HUES6 (cell line): ENCODE measurements at regions not wholly inside any gene's neighbourhood (a gene's known extent, or its start where the extent isn't known, plus 50 kb on each side); places are given as distances from the start of the nearest gene placed in this dataset.

Experiments
- H3K27ac ChIP-seq: 2 replicates; pipeline ENCODE4 v1.7.0; 2013; ENCODE audit warnings: low read depth, mild to moderate bottlenecking, low read length, inconsistent platforms
- H3K27me3 ChIP-seq: 2 replicates; pipeline ENCODE4 v1.6.1; 2013; ENCODE audit warnings: low read length; ENCODE audit not compliant: control insufficient read depth, insufficient read depth
- H3K36me3 ChIP-seq: 2 replicates; pipeline ENCODE4 v1.6.1; 2013; ENCODE audit warnings: low read length; ENCODE audit not compliant: control insufficient read depth, insufficient read depth
- H3K4me1 ChIP-seq: 2 replicates; pipeline ENCODE4 v1.6.1; 2013; ENCODE audit warnings: low read length; ENCODE audit not compliant: control insufficient read depth, insufficient read depth
- H3K4me3 ChIP-seq: 2 replicates; pipeline ENCODE4 v1.5.1; 2013; ENCODE audit warnings: low read depth, low read length
- H3K9ac ChIP-seq: one replicate; pipeline ENCODE4 v1.6.1; 2013; ENCODE audit warnings: mild to moderate bottlenecking, low read length
- H3K9me3 ChIP-seq: 2 replicates; pipeline ENCODE4 v1.6.1; 2013; ENCODE audit warnings: low read depth, low read length; ENCODE audit not compliant: control insufficient read depth, insufficient read depth

- no peak overlapping the region for H3K27ac ChIP-seq
- no peaks in the 10 kb centered on the region for H3K36me3 ChIP-seq
- H3K27me3 ChIP-seq: no peaks in the 10 kb centered on the region
- no peak overlapping the region for H3K9ac ChIP-seq
- no peaks in the 10 kb centered on the region for H3K4me1 ChIP-seq
- no peaks in the 10 kb centered on the region for H3K9me3 ChIP-seq
- no peak overlapping the region for H3K4me3 ChIP-seq
Measured at GRCh38 chr2:164141271-164141670, 405.5 kb upstream of the FIGN start.

- Histone ChIP-seq H3K4me3 (no peak overlapping the region), H3K9me3 (no peaks in the 10 kb centered on the region), H3K4me1 (no peaks in the 10 kb centered on the region), H3K27me3 (no peaks in the 10 kb centered on the region), H3K9ac (no peak overlapping the region), H3K36me3 (no peaks in the 10 kb centered on the region), H3K27ac (no peak overlapping the region)
Measured at GRCh38 chr2:164138750-164139149, 402.9 kb upstream of the FIGN start.

GRCh38 chr2:164134336-164134735 lies 398.5 kb upstream of the FIGN start:
- Histone ChIP-seq H3K9me3 (no peaks in the 10 kb centered on the region), H3K27me3 (no peaks in the 10 kb centered on the region), H3K27ac (no peak overlapping the region), H3K9ac (no peak overlapping the region), H3K4me1 (no peaks in the 10 kb centered on the region), H3K36me3 (no peaks in the 10 kb centered on the region), H3K4me3 (no peak overlapping the region)

GRCh38 chr2:164127971-164128527 lies 392.2 kb upstream of the FIGN start:
- Histone ChIP-seq H3K9me3 (no peaks in the 10 kb centered on the region), H3K27ac (no peak overlapping the region), H3K27me3 (no peaks in the 10 kb centered on the region), H3K9ac (no peak overlapping the region), H3K36me3 (no peaks in the 10 kb centered on the region), H3K4me1 (no peaks in the 10 kb centered on the region), H3K4me3 (no peak overlapping the region)

GRCh38 chr2:164126960-164127660 lies 391.3 kb upstream of the FIGN start:
- Histone ChIP-seq H3K27ac (no peak overlapping the region), H3K27me3 (no peaks in the 10 kb centered on the region), H3K9me3 (no peaks in the 10 kb centered on the region), H3K4me1 (no peaks in the 10 kb centered on the region), H3K36me3 (no peaks in the 10 kb centered on the region), H3K4me3 (no peak overlapping the region), H3K9ac (no peak overlapping the region)

- H3K4me3 ChIP-seq: no peak overlapping the region
- H3K4me1 ChIP-seq: no peaks in the 10 kb centered on the region
- H3K27me3 ChIP-seq: no peaks in the 10 kb centered on the region
Measured at GRCh38 chr2:164115806-164116205, 380.0 kb upstream of the FIGN start.

GRCh38 chr2:164114937-164115336 lies 379.1 kb upstream of the FIGN start:
- H3K4me1 ChIP-seq: no peaks in the 10 kb centered on the region
- no peak overlapping the region for H3K4me3 ChIP-seq
- no peaks in the 10 kb centered on the region for H3K36me3 ChIP-seq

More at GRCh38 chr2:164115806-164116205, 380.0 kb upstream of the FIGN start:
- Histone ChIP-seq H3K9me3 (no peaks in the 10 kb centered on the region), H3K36me3 (no peaks in the 10 kb centered on the region), H3K9ac (no peak overlapping the region), H3K27ac (no peak overlapping the region)

GRCh38 chr2:164112105-164112504 lies 376.3 kb upstream of the FIGN start:
- no peak overlapping the region for H3K4me3 ChIP-seq
- no peak overlapping the region for H3K9ac ChIP-seq
- no peak overlapping the region for H3K27ac ChIP-seq
- no peaks in the 10 kb centered on the region for H3K9me3 ChIP-seq
- H3K36me3 ChIP-seq: no peaks in the 10 kb centered on the region
- H3K27me3 ChIP-seq: no peaks in the 10 kb centered on the region
- no peaks in the 10 kb centered on the region for H3K4me1 ChIP-seq

More at GRCh38 chr2:164114937-164115336, 379.1 kb upstream of the FIGN start:
- H3K27ac ChIP-seq: no peak overlapping the region
- H3K9me3 ChIP-seq: no peaks in the 10 kb centered on the region
- H3K27me3 ChIP-seq: no peaks in the 10 kb centered on the region
- H3K9ac ChIP-seq: no peak overlapping the region

GRCh38 chr2:164110515-164110914 lies 374.7 kb upstream of the FIGN start:
- H3K36me3 ChIP-seq: no peaks in the 10 kb centered on the region
- H3K4me1 ChIP-seq: no peaks in the 10 kb centered on the region
- no peak overlapping the region for H3K9ac ChIP-seq
- no peaks in the 10 kb centered on the region for H3K9me3 ChIP-seq
- no peak overlapping the region for H3K4me3 ChIP-seq
- H3K27ac ChIP-seq: no peak overlapping the region
- no peaks in the 10 kb centered on the region for H3K27me3 ChIP-seq

- no peak overlapping the region for H3K4me3 ChIP-seq
- no peak overlapping the region for H3K9ac ChIP-seq
- H3K9me3 ChIP-seq: no peaks in the 10 kb centered on the region
- no peaks in the 10 kb centered on the region for H3K36me3 ChIP-seq
- no peaks in the 10 kb centered on the region for H3K4me1 ChIP-seq
- no peak overlapping the region for H3K27ac ChIP-seq
- H3K27me3 ChIP-seq: no peaks in the 10 kb centered on the region
Measured at GRCh38 chr2:164109006-164109405, 373.2 kb upstream of the FIGN start.

- Histone ChIP-seq H3K9me3 (no peaks in the 10 kb centered on the region), H3K27ac (no peak overlapping the region), H3K4me3 (no peak overlapping the region), H3K9ac (no peak overlapping the region), H3K36me3 (no peaks in the 10 kb centered on the region), H3K27me3 (no peaks in the 10 kb centered on the region), H3K4me1 (peaks cover 7% of the 10 kb centered on the region; the same call in 1 of the 2 replicates)
Measured at GRCh38 chr2:164103271-164103670, 367.5 kb upstream of the FIGN start.
